Karpas-422 (cell line): ENCODE measurements at regions not wholly inside any gene's neighbourhood (a gene's known extent, or its start where the extent isn't known, plus 50 kb on each side); places are given as distances from the start of the nearest gene placed in this dataset.

Experiments used
- DNase-seq: peaks from one replicate; pipeline ENCODE4 v3.0.0-alpha.2; 2015
- H2AFZ ChIP-seq: fragments of 200-600 bp; sonication (generic); 2 replicates; pipeline ENCODE4 v1.6.1; 2014; ENCODE audit warnings: antibody characterized with exemption, low read length, mixed read lengths
- H3K27ac ChIP-seq: fragments of 200-600 bp; sonication (generic); 2 replicates; pipeline ENCODE4 v1.5.1; 2014; ENCODE audit warnings: mild to moderate bottlenecking, low read length, moderate library complexity
- H3K27me3 ChIP-seq: fragments of 200-600 bp; sonication (generic); 2 replicates; pipeline ENCODE4 v1.6.1; 2014; ENCODE audit warnings: low read length, mixed read lengths
- H3K36me3 ChIP-seq: fragments of 200-600 bp; sonication (generic); 2 replicates; pipeline ENCODE4 v1.6.1; 2014; ENCODE audit warnings: low read length, mixed read lengths; ENCODE audit not compliant: insufficient read depth
- H3K4me1 ChIP-seq: fragments of 200-600 bp; sonication (generic); 2 replicates; pipeline ENCODE4 v1.6.1; 2014; ENCODE audit warnings: mild to moderate bottlenecking, low read length, mixed read lengths
- H3K4me2 ChIP-seq: fragments of 200-600 bp; sonication (generic); 2 replicates; pipeline ENCODE4 v1.6.1; 2014; ENCODE audit warnings: low read length, low read depth, mild to moderate bottlenecking; ENCODE audit not compliant: poor library complexity, severe bottlenecking
- H3K4me3 ChIP-seq: fragments of 200-600 bp; sonication (generic); 2 replicates; pipeline ENCODE4 v1.5.1; 2014; ENCODE audit warnings: mild to moderate bottlenecking, antibody characterized with exemption, low read length, mixed read lengths
- H3K79me2 ChIP-seq: fragments of 200-600 bp; sonication (generic); 2 replicates; pipeline ENCODE4 v1.6.1; 2014; ENCODE audit warnings: mild to moderate bottlenecking, low read length, mixed read lengths
- H3K9ac ChIP-seq: fragments of 200-600 bp; sonication (generic); 2 replicates; pipeline ENCODE4 v1.6.0; 2014; ENCODE audit warnings: low read length
- H3K9me2 ChIP-seq: fragments of 200-600 bp; sonication (generic), shearing (Covaris generic); replicated peaks from 2 replicates; pipeline ENCODE4 v1.6.0; 2014; ENCODE audit warnings: mild to moderate bottlenecking, low read length, moderate library complexity; ENCODE audit not compliant: insufficient read depth
- H3K9me3 ChIP-seq: fragments of 300-700, 200-600 bp; sonication (generic); 2 replicates; pipeline ENCODE4 v1.6.1; 2014; ENCODE audit warnings: low read length, mixed read lengths
- H4K20me1 ChIP-seq: fragments of 200-600 bp; sonication (generic); 2 replicates; pipeline ENCODE4 v1.6.1; 2014; ENCODE audit warnings: mild to moderate bottlenecking, antibody characterized with exemption, low read length, low read depth; ENCODE audit not compliant: insufficient read depth

DNA sequence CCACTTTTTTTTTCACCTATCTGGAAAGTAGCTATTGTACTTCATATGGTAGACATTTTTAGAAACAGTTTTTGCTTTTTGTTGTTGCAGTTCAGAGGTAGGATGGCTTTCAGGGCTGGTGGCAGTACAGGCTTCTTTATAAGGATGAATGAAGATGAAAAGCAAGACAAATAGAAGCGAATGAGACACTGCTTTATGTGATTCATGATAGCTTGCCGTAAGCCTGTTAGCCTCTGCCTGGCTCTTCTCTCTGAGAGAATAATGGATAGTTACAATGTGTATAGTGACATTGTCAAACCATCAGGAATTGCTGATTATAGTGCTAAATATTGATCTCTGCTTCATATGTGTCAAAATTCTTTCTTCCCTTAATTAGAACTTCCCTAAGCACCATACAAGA is 173.7 kb downstream of the NR4A2 start:
- DNase-seq = no peak
- no peak overlapping the region for H2AFZ ChIP-seq
- H3K4me3 ChIP-seq = no peak overlapping the region
- H3K79me2 ChIP-seq = no peaks in the 10 kb centered on the region
- no peak overlapping the region for H3K4me2 ChIP-seq
- H3K27me3 ChIP-seq = no peaks in the 10 kb centered on the region
- no peaks in the 10 kb centered on the region for H3K4me1 ChIP-seq
- no peaks in the 10 kb centered on the region for H4K20me1 ChIP-seq
- H3K9me2 ChIP-seq = no peaks in the 10 kb centered on the region
- H3K27ac ChIP-seq = no peak overlapping the region
- H3K9ac ChIP-seq = no peak overlapping the region
- no peaks in the 10 kb centered on the region for H3K36me3 ChIP-seq
- H3K9me3 ChIP-seq = peaks cover 17% of the 10 kb centered on the region; the same call in 1 of the 2 replicates

GRCh38 chr2:156157670-156158069 is 174.9 kb downstream of the NR4A2 start:
- Histone ChIP-seq H3K79me2 (no peaks in the 10 kb centered on the region), H3K4me1 (no peaks in the 10 kb centered on the region), H3K4me2 (no peak overlapping the region), H3K9me3 (peaks cover 17% of the 10 kb centered on the region; the same call in 1 of the 2 replicates), H2AFZ (no peak overlapping the region), H3K27me3 (no peaks in the 10 kb centered on the region), H3K9ac (no peak overlapping the region), H3K27ac (no peak overlapping the region), H4K20me1 (no peaks in the 10 kb centered on the region), H3K9me2 (no peaks in the 10 kb centered on the region), H3K36me3 (no peaks in the 10 kb centered on the region), H3K4me3 (no peak overlapping the region)
- no peak for DNase-seq

DNA sequence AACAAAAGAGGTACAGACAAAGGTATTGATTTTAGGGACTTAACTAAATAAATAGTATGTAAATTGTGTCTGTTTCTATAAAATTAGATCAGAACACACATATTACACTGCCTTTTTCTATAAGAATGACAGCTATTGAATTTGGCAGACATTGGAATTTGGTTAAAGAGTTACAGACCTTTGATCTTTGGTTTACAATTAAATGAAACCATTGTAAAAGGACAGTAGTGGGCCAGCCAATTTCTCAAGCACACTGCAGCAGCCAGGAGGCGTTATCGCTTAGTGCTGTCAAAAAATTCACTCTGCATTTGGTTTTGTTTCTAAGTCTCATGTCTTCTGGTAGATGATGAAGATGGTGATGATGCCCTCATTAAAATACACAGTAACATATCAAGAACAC is 175.9 kb downstream of the NR4A2 start:
- H3K27ac ChIP-seq = no peak overlapping the region
- H3K9me2 ChIP-seq = no peaks in the 10 kb centered on the region
- H2AFZ ChIP-seq = no peak overlapping the region
- no peaks in the 10 kb centered on the region for H3K36me3 ChIP-seq
- peaks cover 20% of the 10 kb centered on the region; the same call in 1 of the 2 replicates for H3K9me3 ChIP-seq
- no peak overlapping the region for H3K4me2 ChIP-seq
- H4K20me1 ChIP-seq = no peaks in the 10 kb centered on the region
- no peaks in the 10 kb centered on the region for H3K27me3 ChIP-seq
- no peaks in the 10 kb centered on the region for H3K4me1 ChIP-seq
- H3K9ac ChIP-seq = no peak overlapping the region
- no peak for DNase-seq
- no peak overlapping the region for H3K4me3 ChIP-seq
- H3K79me2 ChIP-seq = no peaks in the 10 kb centered on the region

DNA sequence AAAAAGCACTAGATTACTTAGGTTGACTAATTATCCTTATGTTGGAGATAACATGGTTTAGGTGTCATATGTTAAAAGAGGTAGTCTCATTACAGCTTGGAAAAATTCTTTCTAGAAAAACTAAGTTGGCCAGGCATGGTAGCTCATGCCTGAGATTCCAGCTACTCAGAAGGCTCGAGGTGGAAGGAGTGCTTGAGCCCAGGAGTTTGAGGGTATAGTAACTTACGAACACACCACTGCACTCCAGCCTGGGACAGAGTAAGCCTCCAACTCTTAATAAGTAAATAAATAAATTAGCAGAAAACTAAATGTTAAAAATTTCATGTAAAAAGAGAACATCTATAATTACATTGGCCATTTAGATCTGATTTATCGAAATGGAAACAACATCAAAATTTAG is 177.2 kb downstream of the NR4A2 start:
- Histone ChIP-seq H3K4me1 (no peaks in the 10 kb centered on the region), H3K4me3 (no peak overlapping the region), H3K27me3 (no peaks in the 10 kb centered on the region), H2AFZ (no peak overlapping the region), H3K9me2 (no peaks in the 10 kb centered on the region), H4K20me1 (no peaks in the 10 kb centered on the region), H3K36me3 (no peaks in the 10 kb centered on the region), H3K79me2 (no peaks in the 10 kb centered on the region), H3K27ac (no peak overlapping the region), H3K9ac (no peak overlapping the region), H3K9me3 (peaks cover 33% of the 10 kb centered on the region; the same call in 1 of the 2 replicates), H3K4me2 (no peak overlapping the region)
- DNase-seq = no peak

- H3K9me2 ChIP-seq = no peaks in the 10 kb centered on the region
- H3K4me2 ChIP-seq = no peak overlapping the region
- H3K79me2 ChIP-seq = no peaks in the 10 kb centered on the region
- no peak for DNase-seq
- H2AFZ ChIP-seq = no peak overlapping the region
- H3K27ac ChIP-seq = no peak overlapping the region
- no peaks in the 10 kb centered on the region for H3K27me3 ChIP-seq
- H4K20me1 ChIP-seq = no peaks in the 10 kb centered on the region
- peaks cover 29% of the 10 kb centered on the region; the same call in 1 of the 2 replicates for H3K9me3 ChIP-seq
- no peaks in the 10 kb centered on the region for H3K36me3 ChIP-seq
- no peak overlapping the region for H3K9ac ChIP-seq
- H3K4me3 ChIP-seq = no peak overlapping the region
- no peaks in the 10 kb centered on the region for H3K4me1 ChIP-seq
These were observed 181.2 kb downstream of the NR4A2 start for GRCh38 chr2:156151351-156151750.

GRCh38 chr2:156147594-156148330 is 184.8 kb downstream of the NR4A2 start:
- Histone ChIP-seq H3K27ac (no peak overlapping the region), H4K20me1 (no peaks in the 10 kb centered on the region), H3K4me3 (no peak overlapping the region), H3K79me2 (no peaks in the 10 kb centered on the region), H3K36me3 (no peaks in the 10 kb centered on the region), H3K9me2 (no peaks in the 10 kb centered on the region), H3K9ac (no peak overlapping the region), H3K4me2 (no peak overlapping the region), H3K27me3 (no peaks in the 10 kb centered on the region), H3K9me3 (peaks cover 18% of the 10 kb centered on the region; the same call in 1 of the 2 replicates), H2AFZ (no peak overlapping the region), H3K4me1 (no peaks in the 10 kb centered on the region)
- DNase-seq = no peak

GRCh38 chr2:156145976-156146375 is 186.5 kb downstream of the NR4A2 start:
- no peak for DNase-seq
- H3K9me3 ChIP-seq = peaks cover 9% of the 10 kb centered on the region; the same call in 1 of the 2 replicates
- no peaks in the 10 kb centered on the region for H3K9me2 ChIP-seq
- no peaks in the 10 kb centered on the region for H3K79me2 ChIP-seq
- H3K27ac ChIP-seq = no peak overlapping the region
- no peaks in the 10 kb centered on the region for H3K27me3 ChIP-seq
- H3K4me2 ChIP-seq = no peak overlapping the region
- H4K20me1 ChIP-seq = no peaks in the 10 kb centered on the region
- no peaks in the 10 kb centered on the region for H3K4me1 ChIP-seq
- no peaks in the 10 kb centered on the region for H3K36me3 ChIP-seq
- H2AFZ ChIP-seq = no peak overlapping the region
- no peak overlapping the region for H3K9ac ChIP-seq
- no peak overlapping the region for H3K4me3 ChIP-seq

- no peak overlapping the region for H3K4me2 ChIP-seq
- H3K27me3 ChIP-seq = no peaks in the 10 kb centered on the region
- H3K9ac ChIP-seq = no peak overlapping the region
- H2AFZ ChIP-seq = no peak overlapping the region
- H3K36me3 ChIP-seq = no peaks in the 10 kb centered on the region
- no peak overlapping the region for H3K4me3 ChIP-seq
- H3K9me2 ChIP-seq = no peaks in the 10 kb centered on the region
- H3K79me2 ChIP-seq = no peaks in the 10 kb centered on the region
- no peaks in the 10 kb centered on the region for H3K4me1 ChIP-seq
- H3K27ac ChIP-seq = no peak overlapping the region
- DNase-seq = no peak
- H3K9me3 ChIP-seq = peaks cover 4% of the 10 kb centered on the region; the same call in 1 of the 2 replicates
- no peaks in the 10 kb centered on the region for H4K20me1 ChIP-seq
These were observed 187.1 kb downstream of the NR4A2 start for GRCh38 chr2:156145469-156145868.
